Stimulated activated CD4-positive, alpha-beta T cell treated with anti-CD3 and anti-CD28 coated beads, Interleukin-4, amount 100 ng/mL, for 1 hour (primary cell): ENCODE measurements at regions not wholly inside any gene's neighbourhood (a gene's known extent, or its start where the extent isn't known, plus 50 kb on each side); places are given as distances from the start of the nearest gene placed in this dataset.

Experiments used
- DNase-seq: peaks from one replicate; pipeline ENCODE4 v3.0.0-alpha.2; 2020

DNA sequence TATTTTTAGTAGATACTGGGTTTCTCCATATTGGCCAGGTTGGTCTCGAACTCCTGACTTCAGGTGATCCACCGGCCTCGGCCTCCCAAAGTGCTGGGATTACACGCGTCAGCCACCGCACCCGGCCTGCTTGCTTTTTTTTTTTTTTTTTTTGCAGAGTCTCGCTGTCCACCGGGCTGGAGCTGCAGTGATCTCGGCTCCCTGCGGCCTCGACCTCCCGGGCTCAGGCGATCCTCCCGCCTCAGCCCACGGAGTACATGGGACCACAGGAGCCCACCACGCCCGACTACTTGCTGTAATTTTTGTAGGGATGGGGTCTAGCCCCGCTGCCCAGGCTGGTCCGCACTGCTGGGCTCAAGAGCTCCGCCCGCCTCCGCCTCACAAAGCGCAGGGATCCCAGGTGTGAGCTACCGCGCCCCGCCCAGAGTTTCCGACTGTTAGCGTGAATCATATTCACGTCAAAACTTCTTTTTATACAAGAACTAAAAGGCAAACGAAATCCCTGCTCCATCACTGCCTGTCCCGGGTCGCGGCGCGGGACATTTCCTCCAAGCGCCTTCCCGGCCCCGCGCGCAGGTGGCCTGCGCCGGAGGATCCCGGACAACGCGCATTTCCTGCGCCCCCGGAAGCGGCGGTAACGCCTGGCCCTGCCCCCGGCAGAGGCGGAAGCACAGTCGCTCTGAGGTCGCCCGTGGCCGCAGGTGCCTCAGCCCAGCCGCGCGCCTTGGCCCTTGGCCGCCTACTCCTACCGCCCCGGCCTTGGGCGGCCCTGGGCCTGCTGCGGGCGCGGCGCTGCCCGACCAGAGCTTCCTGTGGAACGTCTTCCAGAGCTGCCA is 50.9 kb upstream of the APOD start:
- peak; percentile 61 for DNase-seq
